ENCODE measurements at regions not wholly inside any gene's neighbourhood (a gene's known extent, or its start where the extent isn't known, plus 50 kb on each side); places are given as distances from the start of the nearest gene placed in this dataset.

DNA sequence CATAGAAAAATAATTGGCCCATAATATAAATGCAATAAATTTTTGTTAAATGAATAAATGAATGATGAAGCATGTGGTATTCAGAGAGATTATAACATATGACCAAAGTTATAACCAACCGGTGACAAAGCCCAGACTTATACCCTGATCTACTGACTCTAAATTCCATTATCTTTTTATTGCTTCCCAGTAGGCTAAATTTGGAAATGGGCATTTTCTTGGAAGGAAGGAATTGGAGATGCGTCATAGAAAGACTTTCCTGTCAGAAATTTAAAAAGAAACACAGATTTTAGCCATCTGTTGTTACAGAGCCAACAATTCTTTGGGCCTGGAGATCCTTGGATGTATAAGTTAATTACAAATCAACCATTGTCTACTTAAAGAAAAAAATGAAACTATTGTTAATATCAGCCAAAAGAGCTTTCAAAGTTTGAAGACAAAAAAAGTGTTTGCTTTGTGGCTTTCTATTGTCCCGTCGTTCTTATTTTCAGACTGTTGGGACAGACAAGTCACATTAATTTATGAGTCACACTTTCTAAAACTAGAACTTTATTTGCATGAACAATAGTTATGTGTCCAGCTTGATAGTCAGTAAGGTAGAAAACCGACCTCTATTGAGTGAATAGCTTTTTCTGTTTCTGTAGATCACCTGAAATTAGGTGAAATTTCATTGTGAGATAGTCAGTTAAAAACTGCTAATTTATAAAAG, 428.7 kb downstream of the GABRG2 start:
- TF ChIP-seq, protein P1, sequence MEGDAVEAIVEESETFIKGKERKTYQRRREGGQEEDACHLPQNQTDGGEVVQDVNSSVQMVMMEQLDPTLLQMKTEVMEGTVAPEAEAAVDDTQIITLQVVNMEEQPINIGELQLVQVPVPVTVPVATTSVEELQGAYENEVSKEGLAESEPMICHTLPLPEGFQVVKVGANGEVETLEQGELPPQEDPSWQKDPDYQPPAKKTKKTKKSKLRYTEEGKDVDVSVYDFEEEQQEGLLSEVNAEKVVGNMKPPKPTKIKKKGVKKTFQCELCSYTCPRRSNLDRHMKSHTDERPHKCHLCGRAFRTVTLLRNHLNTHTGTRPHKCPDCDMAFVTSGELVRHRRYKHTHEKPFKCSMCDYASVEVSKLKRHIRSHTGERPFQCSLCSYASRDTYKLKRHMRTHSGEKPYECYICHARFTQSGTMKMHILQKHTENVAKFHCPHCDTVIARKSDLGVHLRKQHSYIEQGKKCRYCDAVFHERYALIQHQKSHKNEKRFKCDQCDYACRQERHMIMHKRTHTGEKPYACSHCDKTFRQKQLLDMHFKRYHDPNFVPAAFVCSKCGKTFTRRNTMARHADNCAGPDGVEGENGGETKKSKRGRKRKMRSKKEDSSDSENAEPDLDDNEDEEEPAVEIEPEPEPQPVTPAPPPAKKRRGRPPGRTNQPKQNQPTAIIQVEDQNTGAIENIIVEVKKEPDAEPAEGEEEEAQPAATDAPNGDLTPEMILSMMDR (IDR thresholded peaks at IDR 0.05; ENCODE audit: insufficient read depth, low read length, poor library complexity, severe bottlenecking): no peak
- no peak for TF ChIP-seq EZH2phosphoT487 (conservative IDR thresholded peaks at IDR 0.05; ENCODE audit: low read length)

Data from SU-DHL-6 (cell line).